ENCODE measurements at regions not wholly inside any gene's neighbourhood (a gene's known extent, or its start where the extent isn't known, plus 50 kb on each side); places are given as distances from the start of the nearest gene placed in this dataset.

DNA sequence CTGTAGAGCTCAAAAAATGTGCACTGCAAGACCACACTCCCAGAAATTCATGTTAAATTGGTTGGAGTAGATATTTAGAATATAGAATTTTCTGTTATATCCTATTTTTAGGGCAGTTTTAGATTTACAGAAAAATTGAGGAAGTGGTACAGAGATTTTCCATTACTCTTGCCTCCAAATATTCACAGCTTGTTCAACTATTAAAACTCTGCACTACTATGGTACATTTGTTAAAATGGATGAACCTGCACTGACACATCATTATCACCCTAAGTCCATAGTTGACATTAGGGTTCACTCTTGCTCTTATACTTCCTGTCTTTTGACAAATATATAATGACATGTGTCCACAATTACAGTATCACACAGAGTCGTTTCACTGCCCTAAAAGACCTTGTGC is 1724.5 kb downstream of the C4orf33 start (continued):
- no peak for TF ChIP-seq MAZ (IDR thresholded peaks at IDR 0.05; ENCODE audit: borderline replicate concordance, low read depth, low read length)

- Histone ChIP-seq H3K9me3 (no peaks in the 10 kb centered on the region), H3K4me1 (no peaks in the 10 kb centered on the region), H3K4me3 (no peak overlapping the region), H3K27ac (no peak overlapping the region), H3K4me2 (no peak overlapping the region)
- DNase-seq (ENCODE audit: low read depth in 1 of 2, low spot score in 1 of 2) (no peak), ATAC-seq (no peak), FAIRE-seq (no peak)
- WGBS (ENCODE audit: missing lambda C conversion rate): 40% methylated on average over 2 of the region's 2 CpGs
- no peak for TF ChIP-seq REST (IDR thresholded peaks at IDR 0.05)
- TF ChIP-seq PHF8 (IDR thresholded peaks at IDR 0.05; ENCODE audit: borderline replicate concordance, low read depth): no peak
- TF ChIP-seq POLR2A (IDR thresholded peaks at IDR 0.05; ENCODE audit: low read length): no peak
- ChIA-PET POLR2A (no interaction called here), CTCF (no interaction called here)
Measured at GRCh38 chr4:130825284-130825683, 1729.3 kb downstream of the C4orf33 start.

- H3K4me3 ChIP-seq: no peak overlapping the region
- WGBS (ENCODE audit: missing lambda C conversion rate): 2% methylated on average over 5 of the region's 5 CpGs
- no peaks in the 10 kb centered on the region for H3K9me3 ChIP-seq
- H3K4me1 ChIP-seq: no peaks in the 10 kb centered on the region
- TF ChIP-seq, protein P1, sequence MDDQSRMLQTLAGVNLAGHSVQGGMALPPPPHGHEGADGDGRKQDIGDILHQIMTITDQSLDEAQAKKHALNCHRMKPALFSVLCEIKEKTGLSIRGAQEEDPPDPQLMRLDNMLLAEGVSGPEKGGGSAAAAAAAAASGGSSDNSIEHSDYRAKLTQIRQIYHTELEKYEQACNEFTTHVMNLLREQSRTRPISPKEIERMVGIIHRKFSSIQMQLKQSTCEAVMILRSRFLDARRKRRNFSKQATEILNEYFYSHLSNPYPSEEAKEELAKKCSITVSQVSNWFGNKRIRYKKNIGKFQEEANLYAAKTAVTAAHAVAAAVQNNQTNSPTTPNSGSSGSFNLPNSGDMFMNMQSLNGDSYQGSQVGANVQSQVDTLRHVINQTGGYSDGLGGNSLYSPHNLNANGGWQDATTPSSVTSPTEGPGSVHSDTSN (IDR thresholded peaks at IDR 0.05): no peak
- no peak for TF ChIP-seq EHMT2 (IDR thresholded peaks at IDR 0.05; ENCODE audit: low read depth)
- no peak for TF ChIP-seq NFE2L2 (conservative IDR thresholded peaks at IDR 0.05; ENCODE audit: low read length)
- TF ChIP-seq CBX8 (IDR thresholded peaks at IDR 0.05): no peak
- TF ChIP-seq NPAS2 (CRISPR knock-in tag; IDR thresholded peaks at IDR 0.05; ENCODE audit: borderline replicate concordance): no peak
- FAIRE-seq: no peak
- no peak for ATAC-seq
- H3K4me2 ChIP-seq: no peak overlapping the region
- CTCF ChIA-PET: interaction anchor here (0.5 kb wide), 1 partner anchor 1497 kb away, joined by 3 read pairs; no protein-coding TSS in a partner anchor
- POLR2A ChIA-PET: no interaction called here
- DNase-seq (ENCODE audit: low read depth in 1 of 2, low spot score in 1 of 2): no peak
- H3K27ac ChIP-seq: no peak overlapping the region
Measured at GRCh38 chr4:130850019-130850524, 1754.1 kb downstream of the C4orf33 start.

DNA sequence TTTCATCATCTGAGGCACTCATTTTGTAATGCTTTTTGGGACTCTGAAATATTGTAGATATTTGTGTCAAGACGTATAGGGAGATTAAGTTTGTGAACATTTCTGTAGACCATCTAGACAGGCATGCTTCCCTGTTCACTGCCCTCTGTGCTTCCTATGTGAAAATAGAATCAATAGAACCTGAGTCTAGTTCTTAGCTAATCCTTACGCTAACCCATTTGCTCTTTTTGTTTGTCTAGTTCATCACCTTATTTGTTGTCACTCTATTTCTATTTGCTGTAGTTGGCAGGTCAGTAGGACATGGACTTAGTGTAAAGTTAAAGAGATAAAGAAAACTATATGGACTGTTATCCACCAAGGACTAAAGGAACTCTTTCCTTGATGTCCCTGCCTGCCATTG is 1755.2 kb downstream of the C4orf33 start:
- Histone ChIP-seq H3K4me1 (no peaks in the 10 kb centered on the region), H3K4me2 (no peak overlapping the region), H3K9me3 (no peaks in the 10 kb centered on the region), H3K27ac (no peak overlapping the region), H3K4me3 (no peak overlapping the region)
- TF ChIP-seq CEBPB (IDR thresholded peaks at IDR 0.05): no peak
- TF ChIP-seq CBX8 (IDR thresholded peaks at IDR 0.05): no peak
- no peak for TF ChIP-seq ZSCAN20 (CRISPR knock-in tag; IDR thresholded peaks at IDR 0.05)
- no peak for TF ChIP-seq FOXS1 (CRISPR knock-in tag; IDR thresholded peaks at IDR 0.05)
- TF ChIP-seq CBX2 (IDR thresholded peaks at IDR 0.05; ENCODE audit: borderline replicate concordance, low read depth): no peak
- TF ChIP-seq SMC3 (IDR thresholded peaks at IDR 0.05): no peak
- TF ChIP-seq CTCF (IDR thresholded peaks at IDR 0.05): no peak
- TF ChIP-seq NFE2L2 (conservative IDR thresholded peaks at IDR 0.05; ENCODE audit: low read length): no peak
- TF ChIP-seq SREBF2 (IDR thresholded peaks at IDR 0.05): no peak
- ATAC-seq (no peak), FAIRE-seq (no peak), DNase-seq (ENCODE audit: low read depth in 1 of 2, low spot score in 1 of 2) (no peak)
- 47% methylated on average over 2 of the region's 2 CpGs for WGBS (ENCODE audit: missing lambda C conversion rate)
- POLR2A ChIA-PET: no interaction called here
- CTCF ChIA-PET: interaction anchor here (0.6 kb wide), 1 partner anchor 1083 kb away, joined by 3 read pairs; no protein-coding TSS in a partner anchor

Data from A549 (cell line).